ENCODE measurements at regions not wholly inside any gene's neighbourhood (a gene's known extent, or its start where the extent isn't known, plus 50 kb on each side); places are given as distances from the start of the nearest gene placed in this dataset.

DNA sequence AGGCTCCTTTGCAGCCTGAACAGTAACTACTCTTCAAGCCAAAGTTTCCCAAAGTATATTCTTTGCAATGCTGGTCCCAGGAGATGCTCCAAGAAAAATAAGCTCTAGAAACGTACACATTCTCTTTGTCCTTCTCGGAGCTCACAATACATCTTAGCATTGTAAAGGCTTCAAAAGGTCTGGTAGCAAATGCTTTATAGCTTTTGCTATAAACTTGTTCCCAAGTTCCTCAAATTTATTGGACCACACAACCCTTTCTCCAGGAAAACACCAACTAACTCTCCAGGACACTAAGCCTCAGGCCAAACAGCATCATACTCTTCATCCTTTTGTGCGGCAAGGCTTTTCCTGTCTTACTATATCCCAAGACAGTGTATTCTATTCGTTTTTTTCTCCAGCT is 455.6 kb upstream of the PROK2 start:
- Histone ChIP-seq H3K4me3 (no peak overlapping the region), H3K36me3 (ENCODE audit: insufficient read depth) (no peaks in the 10 kb centered on the region), H2AFZ (no peak overlapping the region), H3K27me3 (ENCODE audit: insufficient read depth) (no peaks in the 10 kb centered on the region), H4K20me1 (replicated peaks; ENCODE audit: insufficient read depth) (no peaks in the 10 kb centered on the region), H3F3A (replicated peaks; ENCODE audit: low read depth) (no peaks in the 10 kb centered on the region), H3K4me2 (no peak overlapping the region), H3K4me1 (ENCODE audit: insufficient read depth) (no peaks in the 10 kb centered on the region), H3K79me2 (replicated peaks; ENCODE audit: insufficient read depth) (no peaks in the 10 kb centered on the region), H3K27ac (ENCODE audit: low read depth) (no peak overlapping the region), H3K9me2 (ENCODE audit: insufficient read depth) (peaks cover 13% of the 10 kb centered on the region)
- no peak overlapping the region for H3K27ac Mint-ChIP-seq
- no peaks in the 10 kb centered on the region for H3K27me3 Mint-ChIP-seq (ENCODE audit: insufficient read depth, low read depth, poor library complexity)
- H3K4me3 Mint-ChIP-seq: no peak overlapping the region
- DNase-seq (ENCODE audit: low spot score): no peak
- ATAC-seq: no peak
- TF ChIP-seq, protein P1, sequence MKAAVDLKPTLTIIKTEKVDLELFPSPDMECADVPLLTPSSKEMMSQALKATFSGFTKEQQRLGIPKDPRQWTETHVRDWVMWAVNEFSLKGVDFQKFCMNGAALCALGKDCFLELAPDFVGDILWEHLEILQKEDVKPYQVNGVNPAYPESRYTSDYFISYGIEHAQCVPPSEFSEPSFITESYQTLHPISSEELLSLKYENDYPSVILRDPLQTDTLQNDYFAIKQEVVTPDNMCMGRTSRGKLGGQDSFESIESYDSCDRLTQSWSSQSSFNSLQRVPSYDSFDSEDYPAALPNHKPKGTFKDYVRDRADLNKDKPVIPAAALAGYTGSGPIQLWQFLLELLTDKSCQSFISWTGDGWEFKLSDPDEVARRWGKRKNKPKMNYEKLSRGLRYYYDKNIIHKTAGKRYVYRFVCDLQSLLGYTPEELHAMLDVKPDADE (IDR thresholded peaks at IDR 0.05): no peak
- TF ChIP-seq JUNB (IDR thresholded peaks at IDR 0.05; ENCODE audit: unreplicated experiment) (no peak), ZNF114 (CRISPR knock-in tag; IDR thresholded peaks at IDR 0.05) (no peak), EZH2 (IDR thresholded peaks at IDR 0.05; ENCODE audit: low read depth, unreplicated experiment) (no peak), ZNF331 (CRISPR knock-in tag; IDR thresholded peaks at IDR 0.05; ENCODE audit: low read depth) (no peak), EZH2phosphoT487 (IDR thresholded peaks at IDR 0.05; ENCODE audit: unreplicated experiment) (no peak), POLR2AphosphoS5 (IDR thresholded peaks at IDR 0.05; ENCODE audit: low read depth) (no peak), CREB1 (CRISPR knock-in tag; IDR thresholded peaks at IDR 0.05; ENCODE audit: low read depth) (no peak), NANOG (IDR thresholded peaks at IDR 0.05; ENCODE audit: borderline replicate concordance) (no peak), STAT1 (IDR thresholded peaks at IDR 0.05; ENCODE audit: unreplicated experiment) (no peak)
- TF ChIP-seq, protein P2, sequence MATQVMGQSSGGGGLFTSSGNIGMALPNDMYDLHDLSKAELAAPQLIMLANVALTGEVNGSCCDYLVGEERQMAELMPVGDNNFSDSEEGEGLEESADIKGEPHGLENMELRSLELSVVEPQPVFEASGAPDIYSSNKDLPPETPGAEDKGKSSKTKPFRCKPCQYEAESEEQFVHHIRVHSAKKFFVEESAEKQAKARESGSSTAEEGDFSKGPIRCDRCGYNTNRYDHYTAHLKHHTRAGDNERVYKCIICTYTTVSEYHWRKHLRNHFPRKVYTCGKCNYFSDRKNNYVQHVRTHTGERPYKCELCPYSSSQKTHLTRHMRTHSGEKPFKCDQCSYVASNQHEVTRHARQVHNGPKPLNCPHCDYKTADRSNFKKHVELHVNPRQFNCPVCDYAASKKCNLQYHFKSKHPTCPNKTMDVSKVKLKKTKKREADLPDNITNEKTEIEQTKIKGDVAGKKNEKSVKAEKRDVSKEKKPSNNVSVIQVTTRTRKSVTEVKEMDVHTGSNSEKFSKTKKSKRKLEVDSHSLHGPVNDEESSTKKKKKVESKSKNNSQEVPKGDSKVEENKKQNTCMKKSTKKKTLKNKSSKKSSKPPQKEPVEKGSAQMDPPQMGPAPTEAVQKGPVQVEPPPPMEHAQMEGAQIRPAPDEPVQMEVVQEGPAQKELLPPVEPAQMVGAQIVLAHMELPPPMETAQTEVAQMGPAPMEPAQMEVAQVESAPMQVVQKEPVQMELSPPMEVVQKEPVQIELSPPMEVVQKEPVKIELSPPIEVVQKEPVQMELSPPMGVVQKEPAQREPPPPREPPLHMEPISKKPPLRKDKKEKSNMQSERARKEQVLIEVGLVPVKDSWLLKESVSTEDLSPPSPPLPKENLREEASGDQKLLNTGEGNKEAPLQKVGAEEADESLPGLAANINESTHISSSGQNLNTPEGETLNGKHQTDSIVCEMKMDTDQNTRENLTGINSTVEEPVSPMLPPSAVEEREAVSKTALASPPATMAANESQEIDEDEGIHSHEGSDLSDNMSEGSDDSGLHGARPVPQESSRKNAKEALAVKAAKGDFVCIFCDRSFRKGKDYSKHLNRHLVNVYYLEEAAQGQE (IDR thresholded peaks at IDR 0.05; ENCODE audit: unreplicated experiment): no peak
- TF ChIP-seq, protein P3, sequence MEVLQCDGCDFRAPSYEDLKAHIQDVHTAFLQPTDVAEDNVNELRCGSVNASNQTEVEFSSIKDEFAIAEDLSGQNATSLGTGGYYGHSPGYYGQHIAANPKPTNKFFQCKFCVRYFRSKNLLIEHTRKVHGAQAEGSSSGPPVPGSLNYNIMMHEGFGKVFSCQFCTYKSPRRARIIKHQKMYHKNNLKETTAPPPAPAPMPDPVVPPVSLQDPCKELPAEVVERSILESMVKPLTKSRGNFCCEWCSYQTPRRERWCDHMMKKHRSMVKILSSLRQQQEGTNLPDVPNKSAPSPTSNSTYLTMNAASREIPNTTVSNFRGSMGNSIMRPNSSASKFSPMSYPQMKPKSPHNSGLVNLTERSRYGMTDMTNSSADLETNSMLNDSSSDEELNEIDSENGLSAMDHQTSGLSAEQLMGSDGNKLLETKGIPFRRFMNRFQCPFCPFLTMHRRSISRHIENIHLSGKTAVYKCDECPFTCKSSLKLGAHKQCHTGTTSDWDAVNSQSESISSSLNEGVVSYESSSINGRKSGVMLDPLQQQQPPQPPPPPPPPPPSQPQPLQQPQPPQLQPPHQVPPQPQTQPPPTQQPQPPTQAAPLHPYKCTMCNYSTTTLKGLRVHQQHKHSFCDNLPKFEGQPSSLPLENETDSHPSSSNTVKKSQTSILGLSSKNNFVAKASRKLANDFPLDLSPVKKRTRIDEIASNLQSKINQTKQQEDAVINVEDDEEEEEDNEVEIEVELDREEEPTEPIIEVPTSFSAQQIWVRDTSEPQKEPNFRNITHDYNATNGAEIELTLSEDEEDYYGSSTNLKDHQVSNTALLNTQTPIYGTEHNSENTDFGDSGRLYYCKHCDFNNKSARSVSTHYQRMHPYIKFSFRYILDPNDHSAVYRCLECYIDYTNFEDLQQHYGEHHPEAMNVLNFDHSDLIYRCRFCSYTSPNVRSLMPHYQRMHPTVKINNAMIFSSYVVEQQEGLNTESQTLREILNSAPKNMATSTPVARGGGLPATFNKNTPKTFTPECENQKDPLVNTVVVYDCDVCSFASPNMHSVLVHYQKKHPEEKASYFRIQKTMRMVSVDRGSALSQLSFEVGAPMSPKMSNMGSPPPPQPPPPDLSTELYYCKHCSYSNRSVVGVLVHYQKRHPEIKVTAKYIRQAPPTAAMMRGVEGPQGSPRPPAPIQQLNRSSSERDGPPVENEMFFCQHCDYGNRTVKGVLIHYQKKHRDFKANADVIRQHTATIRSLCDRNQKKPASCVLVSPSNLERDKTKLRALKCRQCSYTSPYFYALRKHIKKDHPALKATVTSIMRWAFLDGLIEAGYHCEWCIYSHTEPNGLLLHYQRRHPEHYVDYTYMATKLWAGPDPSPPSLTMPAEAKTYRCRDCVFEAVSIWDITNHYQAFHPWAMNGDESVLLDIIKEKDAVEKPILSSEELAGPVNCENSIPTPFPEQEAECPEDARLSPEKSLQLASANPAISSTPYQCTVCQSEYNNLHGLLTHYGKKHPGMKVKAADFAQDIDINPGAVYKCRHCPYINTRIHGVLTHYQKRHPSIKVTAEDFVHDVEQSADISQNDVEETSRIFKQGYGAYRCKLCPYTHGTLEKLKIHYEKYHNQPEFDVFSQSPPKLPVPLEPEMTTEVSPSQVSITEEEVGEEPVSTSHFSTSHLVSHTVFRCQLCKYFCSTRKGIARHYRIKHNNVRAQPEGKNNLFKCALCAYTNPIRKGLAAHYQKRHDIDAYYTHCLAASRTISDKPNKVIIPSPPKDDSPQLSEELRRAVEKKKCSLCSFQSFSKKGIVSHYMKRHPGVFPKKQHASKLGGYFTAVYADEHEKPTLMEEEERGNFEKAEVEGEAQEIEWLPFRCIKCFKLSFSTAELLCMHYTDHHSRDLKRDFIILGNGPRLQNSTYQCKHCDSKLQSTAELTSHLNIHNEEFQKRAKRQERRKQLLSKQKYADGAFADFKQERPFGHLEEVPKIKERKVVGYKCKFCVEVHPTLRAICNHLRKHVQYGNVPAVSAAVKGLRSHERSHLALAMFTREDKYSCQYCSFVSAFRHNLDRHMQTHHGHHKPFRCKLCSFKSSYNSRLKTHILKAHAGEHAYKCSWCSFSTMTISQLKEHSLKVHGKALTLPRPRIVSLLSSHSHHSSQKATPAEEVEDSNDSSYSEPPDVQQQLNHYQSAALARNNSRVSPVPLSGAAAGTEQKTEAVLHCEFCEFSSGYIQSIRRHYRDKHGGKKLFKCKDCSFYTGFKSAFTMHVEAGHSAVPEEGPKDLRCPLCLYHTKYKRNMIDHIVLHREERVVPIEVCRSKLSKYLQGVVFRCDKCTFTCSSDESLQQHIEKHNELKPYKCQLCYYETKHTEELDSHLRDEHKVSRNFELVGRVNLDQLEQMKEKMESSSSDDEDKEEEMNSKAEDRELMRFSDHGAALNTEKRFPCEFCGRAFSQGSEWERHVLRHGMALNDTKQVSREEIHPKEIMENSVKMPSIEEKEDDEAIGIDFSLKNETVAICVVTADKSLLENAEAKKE (CRISPR knock-in tag; IDR thresholded peaks at IDR 0.05): no peak
- TF ChIP-seq, protein P4, sequence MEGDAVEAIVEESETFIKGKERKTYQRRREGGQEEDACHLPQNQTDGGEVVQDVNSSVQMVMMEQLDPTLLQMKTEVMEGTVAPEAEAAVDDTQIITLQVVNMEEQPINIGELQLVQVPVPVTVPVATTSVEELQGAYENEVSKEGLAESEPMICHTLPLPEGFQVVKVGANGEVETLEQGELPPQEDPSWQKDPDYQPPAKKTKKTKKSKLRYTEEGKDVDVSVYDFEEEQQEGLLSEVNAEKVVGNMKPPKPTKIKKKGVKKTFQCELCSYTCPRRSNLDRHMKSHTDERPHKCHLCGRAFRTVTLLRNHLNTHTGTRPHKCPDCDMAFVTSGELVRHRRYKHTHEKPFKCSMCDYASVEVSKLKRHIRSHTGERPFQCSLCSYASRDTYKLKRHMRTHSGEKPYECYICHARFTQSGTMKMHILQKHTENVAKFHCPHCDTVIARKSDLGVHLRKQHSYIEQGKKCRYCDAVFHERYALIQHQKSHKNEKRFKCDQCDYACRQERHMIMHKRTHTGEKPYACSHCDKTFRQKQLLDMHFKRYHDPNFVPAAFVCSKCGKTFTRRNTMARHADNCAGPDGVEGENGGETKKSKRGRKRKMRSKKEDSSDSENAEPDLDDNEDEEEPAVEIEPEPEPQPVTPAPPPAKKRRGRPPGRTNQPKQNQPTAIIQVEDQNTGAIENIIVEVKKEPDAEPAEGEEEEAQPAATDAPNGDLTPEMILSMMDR (conservative IDR thresholded peaks at IDR 0.05; ENCODE audit: low read depth in 2 of 2): no peak
- H3K9me3 Mint-ChIP-seq: no peaks in the 10 kb centered on the region; the same call in 2 of the 3 replicates
- peaks cover 3% of the 10 kb centered on the region; the same call in 1 of the 3 replicates for H3K4me1 Mint-ChIP-seq
- no peaks in the 10 kb centered on the region for H3K36me3 Mint-ChIP-seq (ENCODE audit: low read depth)
